Hepatic stellate cell (primary cell): ENCODE measurements at regions not wholly inside any gene's neighbourhood (a gene's known extent, or its start where the extent isn't known, plus 50 kb on each side); places are given as distances from the start of the nearest gene placed in this dataset.

Source experiments
- DNase-seq: peaks from one replicate; pipeline ENCODE4 v3.0.0; 2011; ENCODE audit warnings: low spot score

DNA sequence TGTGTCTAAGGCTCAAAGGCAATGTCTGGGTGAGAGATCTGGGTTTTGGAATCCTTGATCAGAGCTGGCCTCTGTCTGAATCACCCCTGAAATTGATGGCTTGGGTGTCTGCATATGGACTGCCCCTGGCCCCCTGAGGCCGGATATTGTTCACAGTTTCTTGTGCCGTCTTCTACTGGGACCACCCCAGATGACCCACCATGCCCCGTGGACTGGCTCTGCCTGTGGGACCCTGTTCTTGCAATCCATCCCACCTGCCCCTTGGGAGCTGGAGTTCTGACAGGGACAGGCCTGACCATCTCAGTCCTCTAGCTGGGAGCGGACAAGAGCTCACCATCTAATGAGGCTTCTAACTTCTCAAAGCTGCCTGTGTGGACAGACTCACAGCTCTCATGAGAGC is 119.9 kb downstream of the FAM43A start:
- no peak for DNase-seq

DNA sequence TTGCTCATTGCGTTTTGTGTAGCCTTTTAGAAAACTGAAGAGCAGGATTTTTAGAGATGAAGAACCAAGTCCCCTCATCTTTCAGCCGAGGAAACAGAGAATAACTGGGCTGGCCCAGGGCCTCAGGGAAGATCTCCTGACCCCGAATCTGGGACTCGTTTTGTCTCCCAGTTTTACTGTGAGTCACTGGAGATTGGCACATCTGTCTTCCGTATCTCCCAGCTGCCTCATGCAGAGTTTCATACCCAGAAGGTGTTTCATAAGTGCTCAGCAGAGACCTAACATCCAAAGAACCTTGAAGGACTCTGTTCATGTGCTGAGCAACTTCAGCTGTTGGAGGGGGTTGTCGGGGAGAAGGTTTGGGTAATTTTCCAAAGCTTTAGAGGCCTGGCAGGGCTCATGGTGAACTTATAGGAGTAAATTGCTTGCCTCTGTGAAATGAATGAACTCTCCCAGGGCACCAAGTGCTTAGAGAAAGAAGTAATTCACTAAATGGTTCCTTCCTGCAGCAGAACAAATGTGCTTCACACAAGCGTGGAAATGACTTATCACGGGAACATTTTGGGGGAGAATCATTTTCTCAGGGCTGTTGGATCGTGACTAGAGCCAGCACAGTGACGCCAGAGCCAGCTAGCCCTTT is 121.4 kb downstream of the FAM43A start:
- DNase-seq, result no peak

DNA sequence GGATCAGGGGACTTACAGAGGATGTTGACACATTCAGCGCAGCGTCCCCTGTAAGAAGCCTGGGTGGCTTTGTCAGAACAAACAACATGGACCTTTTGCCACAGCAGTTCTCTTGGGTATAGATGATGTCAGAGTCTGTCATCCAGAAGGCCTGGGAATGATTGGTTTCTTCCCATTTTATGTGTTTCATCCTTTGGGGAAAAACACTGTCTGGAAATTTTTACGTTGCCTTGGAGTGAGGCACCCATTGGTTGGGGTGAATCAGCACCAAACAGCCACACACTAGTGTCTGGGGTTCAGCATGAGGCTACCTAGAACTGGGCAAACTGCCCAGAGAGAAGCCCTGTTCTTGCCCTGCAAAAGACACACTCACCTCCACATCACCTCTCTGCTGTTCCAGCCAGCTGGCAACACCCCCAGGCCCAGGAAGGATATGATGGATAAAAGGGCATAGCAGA is 123.0 kb downstream of the FAM43A start:
- no peak for DNase-seq

DNA sequence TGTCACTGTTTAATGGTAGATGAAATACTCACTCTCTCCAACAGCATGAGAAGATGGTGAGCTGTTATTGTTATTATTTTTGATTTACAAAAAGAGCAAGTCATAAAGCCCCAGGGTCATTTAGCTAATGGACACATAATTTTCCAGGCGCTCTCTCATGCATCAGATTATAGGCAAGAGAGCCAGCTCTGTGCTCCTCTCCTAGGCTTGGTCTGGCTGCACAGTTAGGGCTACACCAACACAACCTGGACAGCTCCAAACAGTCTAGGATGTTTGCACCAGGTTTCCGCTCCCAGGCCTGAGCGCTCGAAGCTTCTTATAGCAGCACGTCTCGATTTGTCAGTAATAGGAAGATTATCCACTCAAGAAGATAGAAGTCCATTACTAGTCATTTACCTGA is 123.7 kb downstream of the FAM43A start:
- DNase-seq, result no peak

DNA sequence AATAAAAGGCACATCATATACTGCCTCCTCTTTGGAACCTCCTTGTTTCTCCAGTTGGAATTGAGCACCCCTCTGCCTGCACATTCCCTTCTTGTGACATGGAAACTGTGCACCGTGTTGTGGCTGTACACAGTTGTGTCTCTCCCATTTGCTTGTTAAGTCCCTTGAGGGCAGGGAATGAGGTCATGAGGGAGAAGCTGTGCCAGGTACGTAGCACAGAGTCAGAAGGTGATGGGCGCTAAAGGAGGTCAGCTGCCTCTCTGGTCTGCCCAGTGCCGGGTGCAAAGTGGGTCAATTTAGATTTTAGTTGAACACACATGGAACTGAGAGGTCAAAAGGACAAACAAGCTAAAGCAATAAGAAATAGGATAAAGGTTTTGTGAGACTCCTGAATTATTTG is 124.4 kb downstream of the FAM43A start:
- no peak for DNase-seq

DNA sequence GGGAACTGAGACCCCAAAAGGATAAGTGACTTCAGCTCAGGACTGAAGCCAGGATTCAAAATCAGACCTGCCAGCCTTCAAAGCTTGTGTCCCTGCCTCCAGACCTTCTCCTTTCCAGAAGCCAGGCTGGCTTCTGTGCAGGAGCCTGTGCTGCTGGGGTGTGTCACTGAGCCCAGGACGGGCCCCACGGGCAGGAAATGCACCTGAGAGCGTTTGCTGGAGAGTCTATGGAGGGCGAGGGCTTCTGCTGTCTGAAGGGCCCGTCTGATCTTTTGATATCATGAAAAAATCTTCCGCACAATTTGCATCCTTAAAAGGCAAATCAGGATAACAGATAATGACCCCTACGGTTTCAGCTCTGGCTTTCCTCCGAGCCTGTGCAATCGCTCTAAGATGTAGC is 125.4 kb downstream of the FAM43A start:
- DNase-seq, result no peak

DNA sequence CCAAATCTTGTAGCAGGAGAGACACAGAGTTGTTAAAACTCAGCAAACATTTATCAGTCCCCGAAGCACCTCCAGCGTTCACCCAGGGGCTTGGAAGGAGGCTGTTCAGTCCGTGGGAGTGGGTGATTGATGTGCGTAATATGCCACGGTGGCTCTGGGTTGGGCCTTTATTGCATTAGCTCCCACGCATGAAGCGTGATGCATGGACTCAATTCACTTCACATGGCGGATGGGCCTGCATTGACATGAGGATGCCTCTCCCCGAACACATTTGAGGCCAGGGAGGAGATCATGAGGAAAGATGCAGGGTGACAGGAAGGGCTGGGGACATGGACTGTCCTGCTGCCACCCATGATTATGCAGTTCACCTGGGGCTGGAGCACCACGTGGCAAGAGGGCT is 126.5 kb downstream of the FAM43A start:
- no peak for DNase-seq

DNA sequence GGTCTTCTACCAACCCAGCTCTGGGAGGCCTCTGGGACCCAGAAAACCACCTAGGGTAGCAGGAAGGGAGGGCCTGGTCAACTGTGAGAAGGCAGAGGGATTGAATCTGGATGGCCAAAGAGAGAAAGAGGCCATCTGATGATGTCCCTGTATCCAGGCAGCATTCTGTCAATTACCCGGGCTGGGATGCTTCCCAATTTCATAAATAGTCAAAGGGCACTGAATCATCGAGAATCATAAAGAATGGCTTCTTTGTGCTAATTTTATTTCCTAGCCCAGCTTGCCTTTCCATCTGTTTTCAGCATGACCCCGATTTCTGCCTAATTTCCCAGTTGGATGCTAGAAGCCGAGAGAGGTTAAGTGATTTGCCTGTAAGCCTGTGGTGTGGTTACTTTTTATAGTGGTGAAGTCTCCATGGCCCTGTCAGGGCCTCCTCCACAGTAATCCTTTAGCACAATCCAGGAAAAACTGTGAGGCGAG is 129.2 kb downstream of the FAM43A start:
- DNase-seq, result no peak

DNA sequence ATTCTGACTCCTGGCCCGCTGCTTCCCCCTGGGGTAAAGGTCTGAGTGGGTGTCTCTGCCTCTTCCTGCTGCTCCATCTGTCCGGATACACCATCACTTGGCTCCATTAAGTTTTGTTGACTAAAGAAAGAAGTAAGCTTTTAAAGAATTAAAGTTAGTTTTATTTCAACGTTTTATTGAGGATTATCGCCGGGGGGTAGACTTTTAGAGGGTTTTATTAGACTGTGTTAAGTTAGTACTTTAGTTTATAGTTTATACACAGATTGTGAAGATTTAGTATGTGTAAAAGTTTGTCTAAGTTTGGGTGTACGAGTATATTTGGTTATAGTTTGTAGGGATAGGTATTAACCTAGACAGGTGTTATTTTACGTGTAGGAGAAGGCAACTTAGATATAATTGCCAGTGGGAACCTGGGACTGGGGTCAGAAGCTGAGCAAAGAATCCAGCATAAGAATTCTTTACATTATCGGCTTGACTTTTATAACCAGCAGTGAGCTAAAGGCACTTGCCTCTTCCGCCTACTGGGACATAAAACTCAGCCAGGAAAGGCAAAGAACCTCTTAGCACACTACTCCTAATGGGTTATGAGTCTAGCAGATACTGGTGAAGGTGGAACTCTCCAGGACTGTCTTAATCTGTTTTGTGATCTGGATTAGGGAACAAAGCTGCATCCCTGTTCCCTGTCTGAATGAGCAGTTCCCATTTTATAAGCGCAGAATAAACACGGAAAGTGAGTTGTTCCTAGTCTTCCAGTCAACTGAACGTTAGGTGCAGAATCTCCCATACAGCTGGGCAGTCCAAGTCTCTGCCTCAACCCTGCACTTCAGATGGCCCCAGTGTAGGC is 131.3 kb downstream of the FAM43A start:
- DNase-seq, result no peak

DNA sequence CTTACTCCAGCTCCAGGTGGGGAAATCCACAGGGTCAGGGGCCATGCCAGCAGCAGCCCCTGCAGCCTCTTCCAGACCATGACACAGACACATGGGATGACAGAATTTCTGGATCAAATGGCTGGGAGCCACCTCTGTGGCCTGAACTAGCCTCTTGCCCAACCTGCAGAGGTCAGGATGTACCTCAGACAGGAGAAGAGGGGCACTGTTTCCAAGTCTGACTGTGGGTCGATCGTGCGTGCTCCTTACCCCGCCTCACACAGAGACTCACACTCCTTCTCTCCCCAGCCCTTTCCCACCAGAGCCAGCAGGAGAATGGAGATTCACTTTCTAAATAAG is 131.9 kb downstream of the FAM43A start:
- no peak for DNase-seq

DNA sequence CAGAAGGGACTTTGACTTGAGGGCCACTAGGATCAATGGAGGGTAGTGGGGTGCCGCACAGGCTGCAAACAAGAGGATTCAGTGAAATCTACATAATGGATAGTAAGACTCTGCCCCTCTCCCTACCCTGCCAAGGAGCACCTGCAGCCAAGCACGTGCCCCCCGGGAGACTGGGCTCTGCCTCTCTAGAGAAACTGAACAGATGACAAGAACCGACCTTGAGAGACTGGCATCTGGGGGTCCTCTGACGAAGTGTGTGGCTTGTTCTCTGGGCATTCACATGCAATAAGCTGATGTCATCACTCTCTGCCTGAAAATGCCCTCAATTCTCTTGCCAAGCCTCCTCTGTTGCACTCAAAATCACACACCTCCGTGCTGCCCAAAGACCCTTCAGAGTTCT is 132.3 kb downstream of the FAM43A start:
- no peak for DNase-seq

DNA sequence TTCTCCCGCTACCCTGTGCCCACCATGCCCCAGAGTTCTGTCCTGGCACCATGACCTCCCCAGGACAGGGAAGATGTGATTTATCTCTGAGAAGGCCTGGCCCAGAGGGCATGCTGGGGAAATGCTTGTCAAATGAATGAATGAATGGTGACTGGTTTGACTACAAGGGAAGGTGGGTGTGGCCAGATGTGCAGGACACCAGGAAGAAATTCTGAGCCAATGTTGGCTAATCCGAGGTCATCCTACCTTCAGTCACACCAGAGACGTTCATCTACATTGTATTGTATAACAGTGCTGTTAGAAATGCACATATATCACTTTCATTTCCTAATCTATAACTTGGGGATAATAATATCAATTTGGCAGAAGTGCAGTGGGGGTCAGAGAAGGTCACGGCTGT is 138.4 kb downstream of the FAM43A start:
- no peak for DNase-seq

DNA sequence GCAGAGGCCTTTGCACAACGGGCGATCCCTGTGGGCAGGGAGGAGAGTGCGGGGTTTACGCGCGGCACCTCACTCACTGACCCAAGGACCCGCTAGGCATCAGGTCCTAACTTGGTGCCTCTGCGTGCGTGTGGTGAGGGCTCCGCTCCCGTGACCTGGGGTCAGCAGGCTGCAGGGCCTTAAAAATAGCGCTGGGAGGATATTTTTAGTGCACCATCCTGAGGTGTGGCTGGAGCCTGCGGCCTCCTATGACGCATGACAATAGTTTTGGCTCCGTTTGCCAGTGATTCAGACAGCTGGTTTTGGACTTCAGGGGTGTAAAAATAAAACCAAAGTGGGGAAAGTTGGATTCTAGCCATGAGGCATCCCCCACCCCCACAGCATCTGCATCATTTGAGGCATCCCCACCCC is 139.0 kb downstream of the FAM43A start:
- DNase-seq, result peak; percentile 21

DNA sequence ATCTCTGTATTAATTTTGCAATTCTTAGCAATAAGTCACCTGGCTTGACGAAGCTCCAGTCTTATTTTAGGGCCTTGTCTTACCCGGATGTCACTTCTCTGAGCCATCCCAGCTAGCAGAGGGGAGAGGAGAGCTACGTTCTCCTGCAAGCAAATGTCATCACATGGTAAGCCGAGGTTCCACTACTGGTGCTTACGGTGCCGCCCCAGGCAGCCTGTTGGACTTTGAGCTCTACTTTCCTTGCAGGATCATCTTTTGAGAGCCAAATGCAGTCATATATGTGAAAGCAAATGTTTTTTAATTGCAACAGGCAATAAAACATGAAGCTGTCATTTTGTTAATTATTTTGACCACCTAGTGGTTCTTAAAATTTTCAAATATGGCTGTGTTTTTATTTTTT is 140.9 kb downstream of the FAM43A start:
- no peak for DNase-seq

DNA sequence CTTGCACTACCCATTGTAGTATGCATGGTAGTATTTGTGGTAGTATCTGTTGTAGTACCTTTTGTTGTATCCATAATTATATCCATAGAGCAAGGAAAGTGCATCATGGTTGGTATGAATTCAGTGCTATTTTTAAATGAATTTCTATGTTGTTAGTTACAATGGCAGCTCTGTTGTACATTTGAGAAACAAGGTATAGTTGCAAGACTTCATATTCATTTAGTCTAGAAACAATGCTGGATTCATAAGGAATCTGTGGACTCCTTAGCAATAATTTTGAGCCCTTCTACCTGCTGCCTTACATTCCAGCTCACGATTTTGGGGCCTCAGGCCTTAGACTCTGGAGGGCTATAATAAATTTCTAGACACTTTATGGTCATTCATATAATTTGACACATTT is 141.8 kb downstream of the FAM43A start:
- DNase-seq, result no peak

DNA sequence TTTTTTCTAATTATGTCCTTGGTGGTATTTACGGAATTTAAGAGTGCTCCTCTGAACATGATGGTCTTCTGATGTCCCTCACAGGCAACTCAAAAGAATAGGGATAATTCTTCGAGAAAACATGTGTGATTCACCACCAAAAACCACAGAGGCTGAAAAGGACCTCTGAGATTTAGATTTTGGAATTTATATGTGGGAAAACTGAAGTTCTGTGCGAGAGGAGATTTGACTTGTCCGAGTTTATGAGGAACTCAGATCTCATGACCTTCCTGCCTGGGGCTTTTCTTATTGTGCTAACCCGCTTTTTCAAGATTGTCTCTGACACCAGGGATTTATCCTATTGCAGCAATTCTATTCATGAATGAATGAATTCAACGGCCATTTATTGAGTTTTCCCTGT is 142.4 kb downstream of the FAM43A start:
- DNase-seq, result no peak

DNA sequence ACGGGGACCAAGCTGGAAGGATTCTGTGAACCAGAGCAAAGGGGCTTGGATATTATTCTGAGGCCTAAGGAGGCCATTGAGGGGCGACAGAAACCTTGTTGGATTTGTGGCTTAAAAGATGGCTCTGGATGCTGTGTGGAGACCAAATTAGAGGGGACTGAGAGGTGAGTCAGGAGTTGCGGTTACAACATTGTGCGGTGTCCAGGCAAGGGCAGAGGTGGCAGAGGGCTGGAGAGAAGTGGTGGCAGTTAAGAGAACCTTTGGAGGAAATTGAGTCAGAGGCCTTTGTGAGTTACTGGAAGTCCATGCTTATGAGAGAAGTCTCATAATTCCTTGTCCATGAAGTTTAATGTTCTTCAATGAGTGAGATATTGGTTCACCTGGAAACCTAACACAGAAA is 143.2 kb downstream of the FAM43A start:
- DNase-seq, result no peak

DNA sequence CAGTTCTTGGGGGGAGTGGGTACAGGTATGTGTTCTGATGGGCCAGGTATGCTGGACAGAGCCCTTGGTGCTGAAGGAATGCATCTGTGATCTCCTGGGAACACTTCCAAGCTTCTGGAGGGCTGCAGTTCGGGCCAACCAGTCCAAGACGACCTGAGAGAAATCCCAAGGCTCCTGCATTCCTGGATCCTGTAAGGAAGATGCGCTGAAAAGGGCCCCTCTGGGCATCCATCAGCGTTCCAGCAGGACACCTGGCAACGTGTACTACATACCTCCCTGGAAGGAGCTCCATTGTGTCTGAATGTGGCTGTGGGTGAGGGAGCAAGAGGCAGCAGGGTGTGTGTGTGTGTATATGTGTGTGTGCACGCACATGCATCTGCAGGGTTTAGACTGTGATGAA is 144.7 kb downstream of the FAM43A start:
- DNase-seq, result no peak

DNA sequence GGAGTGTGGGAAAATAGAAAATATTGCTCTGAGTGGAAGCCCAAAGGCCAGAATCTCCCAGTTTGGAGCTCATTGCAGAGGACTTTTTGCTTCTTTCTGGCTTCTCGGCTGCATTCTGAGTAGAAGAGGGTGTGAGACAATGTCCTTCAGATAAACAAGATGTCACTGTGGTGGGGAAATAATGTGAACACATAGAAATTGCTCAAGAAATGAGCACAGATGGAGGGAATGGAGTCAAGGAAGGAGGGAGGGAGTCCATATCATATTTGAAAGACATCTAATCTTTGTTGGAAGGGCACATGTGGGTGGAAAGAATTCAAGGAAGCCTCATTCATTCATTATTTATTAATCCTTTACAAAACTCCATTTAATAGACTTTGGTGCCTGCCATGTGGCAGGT is 145.3 kb downstream of the FAM43A start:
- DNase-seq, result no peak

DNA sequence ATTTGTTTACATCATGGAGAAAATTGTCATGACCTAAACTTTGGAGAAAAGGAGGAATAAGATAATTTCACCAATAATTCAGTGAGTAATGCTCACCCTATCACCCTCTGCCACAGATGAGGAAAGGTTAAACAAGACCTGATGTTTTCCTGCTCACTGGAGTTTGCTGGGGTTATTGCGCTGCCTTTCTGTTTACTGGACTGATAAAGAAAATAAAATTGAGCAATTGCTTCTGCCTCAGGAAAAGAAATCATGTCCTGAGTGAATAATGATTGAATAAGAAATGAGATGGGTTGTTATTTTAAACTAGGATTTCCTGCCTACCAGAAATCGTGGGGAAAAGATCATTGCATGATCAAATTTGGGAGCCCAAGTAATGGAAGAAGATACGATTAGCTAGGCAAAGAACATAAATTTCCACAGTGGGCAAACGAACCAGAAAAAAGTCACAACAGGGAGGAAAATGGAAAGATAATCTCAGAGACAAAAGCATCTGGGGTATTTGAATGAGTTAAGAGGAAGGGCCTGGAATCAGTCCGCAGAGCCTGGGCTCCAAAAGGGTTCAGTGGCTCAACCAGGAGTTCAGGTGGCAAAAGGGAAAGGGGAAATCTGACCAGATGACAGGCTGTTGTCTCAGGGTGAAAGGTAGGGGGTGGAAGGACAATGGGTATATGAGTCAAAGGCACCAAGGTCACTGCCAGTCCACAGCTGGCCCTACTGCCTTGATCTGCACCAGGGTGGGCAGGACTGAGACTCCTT is 146.8 kb downstream of the FAM43A start:
- no peak for DNase-seq

DNA sequence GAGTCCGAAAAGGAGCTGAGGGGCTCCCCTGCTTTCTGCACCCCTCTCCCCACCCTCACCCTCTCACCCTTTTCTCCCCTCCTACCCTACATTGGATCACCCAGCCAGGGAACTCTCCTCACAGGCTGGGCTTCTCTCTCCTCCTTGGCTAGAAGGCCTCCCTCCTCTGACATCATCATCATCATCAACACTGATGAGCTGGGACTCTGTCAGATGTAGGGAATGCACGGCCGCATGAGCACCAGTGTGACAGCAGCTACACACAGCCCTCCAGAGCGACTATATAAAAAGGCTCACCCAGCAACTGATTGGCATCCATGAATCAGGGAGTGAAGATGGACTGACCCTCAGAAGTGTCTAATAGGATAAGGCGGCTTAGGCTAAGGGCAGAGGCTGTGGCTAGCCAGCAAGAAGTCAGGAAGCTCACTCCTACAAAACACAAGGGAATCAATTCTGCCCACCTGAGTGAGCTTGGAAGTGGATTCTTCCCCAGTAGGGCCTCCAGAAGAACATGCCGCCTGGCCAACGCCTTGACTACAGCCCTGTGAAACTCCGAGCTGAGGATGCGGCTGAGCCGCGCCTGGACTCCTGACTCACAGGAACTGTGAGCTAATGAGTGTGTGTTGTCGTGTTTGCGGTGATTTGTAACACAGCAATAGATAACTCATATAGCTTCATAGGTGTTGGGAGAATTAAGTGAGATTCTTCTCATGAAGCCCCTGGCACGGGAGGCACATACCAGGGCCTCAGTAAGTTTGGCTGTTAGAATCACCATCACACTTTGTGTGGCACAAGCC is 147.6 kb downstream of the FAM43A start:
- no peak for DNase-seq

DNA sequence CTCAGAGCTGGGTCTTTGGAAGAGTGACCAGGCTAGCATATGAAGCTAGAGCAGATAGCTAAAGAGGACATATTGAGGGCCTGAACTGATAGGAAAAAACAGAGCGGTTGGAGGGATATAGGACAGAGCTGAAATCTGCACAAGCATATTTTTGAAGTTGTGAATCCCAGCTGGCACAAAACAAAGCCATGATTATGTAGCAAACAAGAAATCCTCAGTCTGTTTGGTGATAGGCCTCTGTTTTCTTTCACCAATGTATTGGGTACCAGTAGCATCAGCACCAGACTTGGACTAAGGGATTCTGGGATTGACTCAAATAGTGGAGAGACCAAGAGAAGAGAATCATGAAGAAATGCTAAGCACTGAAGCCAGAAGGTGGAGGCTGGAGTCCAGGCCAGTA is 151.0 kb downstream of the FAM43A start:
- DNase-seq, result no peak
